DMS53 treated with DMSO at 0.1 percent for 48 hours (cell line): ENCODE measurements at regions not wholly inside any gene's neighbourhood (a gene's known extent, or its start where the extent isn't known, plus 50 kb on each side); places are given as distances from the start of the nearest gene placed in this dataset.

ENCODE experiments used
- DNase-seq: peaks from one replicate; lab custom pipeline; 2025; ENCODE audit not compliant: unreplicated experiment; lab: John Stamatoyannopoulos, UW

- no peak for DNase-seq
Measured at GRCh38 chr1:50300297-50300696, 122.9 kb downstream of the DMRTA2 start.

GRCh38 chr1:50295566-50295965, 127.7 kb downstream of the DMRTA2 start:
- DNase-seq: no peak

GRCh38 chr1:50292276-50292675, 131.0 kb downstream of the DMRTA2 start:
- no peak for DNase-seq

GRCh38 chr1:50289495-50289894, 133.7 kb downstream of the DMRTA2 start:
- DNase-seq: no peak

- no peak for DNase-seq
Measured at GRCh38 chr1:50285994-50286393, 137.2 kb downstream of the DMRTA2 start.

- no peak for DNase-seq
Measured at GRCh38 chr1:50279622-50280330, 143.5 kb downstream of the DMRTA2 start.

- no peak for DNase-seq
Measured at GRCh38 chr1:50278961-50279360, 144.3 kb downstream of the DMRTA2 start.

GRCh38 chr1:50278410-50278809, 144.8 kb downstream of the DMRTA2 start:
- no peak for DNase-seq

- DNase-seq: peak; percentile 23
Measured at GRCh38 chr1:50275566-50275965, 147.7 kb downstream of the DMRTA2 start.

GRCh38 chr1:50272912-50273311, 150.3 kb downstream of the DMRTA2 start:
- DNase-seq: no peak

GRCh38 chr1:50271968-50272578, 151.2 kb downstream of the DMRTA2 start:
- peak; percentile 68 for DNase-seq

- no peak for DNase-seq
Measured at GRCh38 chr1:50271337-50271736, 151.9 kb downstream of the DMRTA2 start.

- no peak for DNase-seq
Measured at GRCh38 chr1:50270926-50271325, 152.3 kb downstream of the DMRTA2 start.

GRCh38 chr1:50268049-50268448, 155.2 kb downstream of the DMRTA2 start:
- no peak for DNase-seq

- DNase-seq: no peak
Measured at GRCh38 chr1:50266509-50266908, 156.7 kb downstream of the DMRTA2 start.

GRCh38 chr1:50265790-50266314, 157.1 kb downstream of the ELAVL4 start:
- no peak for DNase-seq

GRCh38 chr1:50264590-50264989, 155.9 kb downstream of the ELAVL4 start:
- DNase-seq: peak; percentile 34

- no peak for DNase-seq
Measured at GRCh38 chr1:50262436-50262835, 153.7 kb downstream of the ELAVL4 start.

GRCh38 chr1:50261951-50262350, 153.2 kb downstream of the ELAVL4 start:
- DNase-seq: no peak

- DNase-seq: no peak
Measured at GRCh38 chr1:50257940-50258685, 149.4 kb downstream of the ELAVL4 start.

GRCh38 chr1:50257029-50257428, 148.3 kb downstream of the ELAVL4 start:
- no peak for DNase-seq
